CD4-positive, CD25-positive, alpha-beta regulatory T cell (primary cell): ENCODE measurements at regions not wholly inside any gene's neighbourhood (a gene's known extent, or its start where the extent isn't known, plus 50 kb on each side); places are given as distances from the start of the nearest gene placed in this dataset.

Source experiments
- ATAC-seq, 2 donors: fragments of 150-1000 bp; cut with Tn5 transposase; one replicate each; pipeline ENCODE4 v1.10.0; 2021; ENCODE audit warnings: low read depth in 2 of 2, moderate number of reproducible peaks in 2 of 2, moderate library complexity in 1 of 2
- DNase-seq, 3 donors: peaks; one replicate each; pipeline versions ENCODE4 v3.0.0 to v3.0.0-alpha.2; 2012 to 2022; ENCODE audit warnings: mixed read lengths in 1 of 3
- H3K27ac ChIP-seq: one replicate; pipeline ENCODE4 v1.7.0; 2013; ENCODE audit warnings: mild to moderate bottlenecking, low read length; ENCODE audit not compliant: insufficient read depth, poor library complexity, severe bottlenecking
- H3K27me3 ChIP-seq: one replicate; pipeline ENCODE4 v1.7.0; 2013; ENCODE audit warnings: low read length; ENCODE audit not compliant: control insufficient read depth, insufficient read depth
- H3K36me3 ChIP-seq: one replicate; pipeline ENCODE4 v1.7.0; 2013; ENCODE audit warnings: mild to moderate bottlenecking, low read length, moderate library complexity; ENCODE audit not compliant: control insufficient read depth, insufficient read depth
- H3K4me1 ChIP-seq: 2 replicates; pipeline ENCODE4 v1.7.0; 2013; ENCODE audit warnings: mild to moderate bottlenecking, low read length; ENCODE audit not compliant: insufficient read depth, control insufficient read depth, poor library complexity, severe bottlenecking
- H3K4me3 ChIP-seq: one replicate; pipeline ENCODE4 v1.7.0; 2013; ENCODE audit warnings: low read depth, mild to moderate bottlenecking, low read length, moderate library complexity
- H3K9me3 ChIP-seq, 2 experiments: 1 replicate in 1 of 2; 2 replicates in 1 of 2; pipeline ENCODE4 v1.7.0; 2013; ENCODE audit warnings: low read length in 2 of 2, mild to moderate bottlenecking in 1 of 2, moderate library complexity in 1 of 2; ENCODE audit not compliant: control insufficient read depth in 2 of 2
- H3K27ac Mint-ChIP-seq, 3 donors: one replicate each; pipeline ENCODE4 v1.8.0; 2020 to 2022; ENCODE audit warnings: mild to moderate bottlenecking in 3 of 3, mixed read lengths in 3 of 3, moderate library complexity in 2 of 3
- H3K27me3 Mint-ChIP-seq: one replicate; pipeline ENCODE4 v1.8.0; 2022; ENCODE audit warnings: mild to moderate bottlenecking, mixed read lengths
- H3K36me3 Mint-ChIP-seq: one replicate; pipeline ENCODE4 v1.8.0; 2020; ENCODE audit warnings: mixed read lengths
- H3K4me1 Mint-ChIP-seq, 4 donors: one replicate each; pipeline ENCODE4 v1.8.0; 2020 to 2022; ENCODE audit warnings: mixed read lengths in 4 of 4, mild to moderate bottlenecking in 1 of 4
- H3K4me3 Mint-ChIP-seq, 4 donors: one replicate each; pipeline ENCODE4 v1.8.0; 2020 to 2022; ENCODE audit warnings: mild to moderate bottlenecking in 4 of 4, mixed read lengths in 4 of 4, moderate library complexity in 3 of 4
- H3K9me3 Mint-ChIP-seq, 7 donors: one replicate each; pipeline ENCODE4 v1.8.0; 2020 to 2022; ENCODE audit warnings: mixed read lengths in 7 of 7, mild to moderate bottlenecking in 3 of 7, moderate library complexity in 2 of 7

- no peaks in the 10 kb centered on the region for H3K27me3 Mint-ChIP-seq
- no peak for DNase-seq
Measured at GRCh38 chr4:54560513-54560912, 97.2 kb upstream of the KIT start.

GRCh38 chr4:54561940-54562339 is 95.8 kb upstream of the KIT start:
- H3K9me3 ChIP-seq, result no peaks in the 10 kb centered on the region
- no peaks in the 10 kb centered on the region for H3K9me3 Mint-ChIP-seq
- H3K4me1 Mint-ChIP-seq, result peaks cover 0 to 4% (median 1%) of the 10 kb centered on the region in 4 donors
- H3K27me3 Mint-ChIP-seq, result no peaks in the 10 kb centered on the region
- H3K27ac ChIP-seq, result no peak overlapping the region
- H3K27ac Mint-ChIP-seq, result no peak overlapping the region
- no peaks in the 10 kb centered on the region for H3K4me1 ChIP-seq
- no peaks in the 10 kb centered on the region for H3K36me3 Mint-ChIP-seq
- H3K4me3 ChIP-seq, result no peak overlapping the region
- H3K27me3 ChIP-seq, result no peaks in the 10 kb centered on the region
- no peaks in the 10 kb centered on the region for H3K36me3 ChIP-seq
- H3K4me3 Mint-ChIP-seq, result no peak overlapping the region
- ATAC-seq, result no peak
- DNase-seq, result no peak

More at GRCh38 chr4:54560513-54560912, 97.2 kb upstream of the KIT start:
- no peaks in the 10 kb centered on the region for H3K9me3 Mint-ChIP-seq
- H3K27ac Mint-ChIP-seq, result no peak overlapping the region
- H3K27ac ChIP-seq, result no peak overlapping the region
- no peak for ATAC-seq
- no peaks in the 10 kb centered on the region for H3K36me3 Mint-ChIP-seq
- no peaks in the 10 kb centered on the region for H3K4me1 Mint-ChIP-seq
- H3K9me3 ChIP-seq, result no peaks in the 10 kb centered on the region
- no peaks in the 10 kb centered on the region for H3K4me1 ChIP-seq
- no peaks in the 10 kb centered on the region for H3K36me3 ChIP-seq
- no peak overlapping the region for H3K4me3 ChIP-seq
- H3K4me3 Mint-ChIP-seq, result no peak overlapping the region
- H3K27me3 ChIP-seq, result no peaks in the 10 kb centered on the region

GRCh38 chr4:54566608-54567007 is 91.1 kb upstream of the KIT start:
- Histone ChIP-seq H3K27me3 (no peaks in the 10 kb centered on the region), H3K9me3 (no peaks in the 10 kb centered on the region), H3K4me1 (no peaks in the 10 kb centered on the region), H3K27ac (no peak overlapping the region), H3K36me3 (no peaks in the 10 kb centered on the region), H3K4me3 (no peak overlapping the region)
- H3K4me3 Mint-ChIP-seq, result peak overlapping the region in 1 of 4 donors; percentile 7
- H3K27ac Mint-ChIP-seq, result no peak overlapping the region
- peaks cover 0 to 4% (median 1%) of the 10 kb centered on the region in 4 donors for H3K4me1 Mint-ChIP-seq
- H3K36me3 Mint-ChIP-seq, result no peaks in the 10 kb centered on the region
- H3K9me3 Mint-ChIP-seq, result no peaks in the 10 kb centered on the region
- H3K27me3 Mint-ChIP-seq, result no peaks in the 10 kb centered on the region
- DNase-seq (peak in 1 of 3 donors; percentile 13), ATAC-seq (no peak)

- no peaks in the 10 kb centered on the region for H3K27me3 ChIP-seq
- H3K4me1 ChIP-seq, result no peaks in the 10 kb centered on the region
- no peaks in the 10 kb centered on the region for H3K36me3 ChIP-seq
- Mint-ChIP-seq H3K27ac (no peak overlapping the region), H3K9me3 (no peaks in the 10 kb centered on the region), H3K27me3 (no peaks in the 10 kb centered on the region), H3K4me1 (peaks cover 0 to 4% (median 1%) of the 10 kb centered on the region in 4 donors), H3K4me3 (no peak overlapping the region), H3K36me3 (no peaks in the 10 kb centered on the region)
- H3K4me3 ChIP-seq, result no peak overlapping the region
- no peak overlapping the region for H3K27ac ChIP-seq
- DNase-seq (no peak), ATAC-seq (no peak)
- H3K9me3 ChIP-seq, result no peaks in the 10 kb centered on the region
Measured at GRCh38 chr4:54567327-54567726, 90.4 kb upstream of the KIT start.

- no peaks in the 10 kb centered on the region for H3K4me1 ChIP-seq
- no peak for DNase-seq
- H3K27ac Mint-ChIP-seq, result no peak overlapping the region
- no peaks in the 10 kb centered on the region for H3K36me3 Mint-ChIP-seq
- H3K27me3 Mint-ChIP-seq, result no peaks in the 10 kb centered on the region
- H3K9me3 ChIP-seq, result no peaks in the 10 kb centered on the region
- no peaks in the 10 kb centered on the region for H3K9me3 Mint-ChIP-seq
- ATAC-seq, result no peak
- H3K27me3 ChIP-seq, result no peaks in the 10 kb centered on the region
- H3K4me3 ChIP-seq, result no peak overlapping the region
- no peak overlapping the region for H3K27ac ChIP-seq
- no peak overlapping the region for H3K4me3 Mint-ChIP-seq
- peaks cover 0 to 4% (median 1%) of the 10 kb centered on the region in 4 donors for H3K4me1 Mint-ChIP-seq
- no peaks in the 10 kb centered on the region for H3K36me3 ChIP-seq
Measured at GRCh38 chr4:54568184-54568583, 89.6 kb upstream of the KIT start.

GRCh38 chr4:54570822-54571221 is 86.9 kb upstream of the KIT start:
- H3K9me3 Mint-ChIP-seq, result peaks cover 0 to 3% (median 0%) of the 10 kb centered on the region in 7 donors
- ATAC-seq (no peak), DNase-seq (no peak)
- H3K27me3 ChIP-seq, result no peaks in the 10 kb centered on the region
- no peaks in the 10 kb centered on the region for H3K36me3 ChIP-seq
- H3K4me1 Mint-ChIP-seq, result peaks cover 0 to 4% (median 1%) of the 10 kb centered on the region in 4 donors
- no peaks in the 10 kb centered on the region for H3K4me1 ChIP-seq
- no peaks in the 10 kb centered on the region for H3K36me3 Mint-ChIP-seq
- H3K4me3 ChIP-seq, result no peak overlapping the region
- no peak overlapping the region for H3K27ac Mint-ChIP-seq
- H3K9me3 ChIP-seq, result no peaks in the 10 kb centered on the region
- no peak overlapping the region for H3K4me3 Mint-ChIP-seq
- no peaks in the 10 kb centered on the region for H3K27me3 Mint-ChIP-seq
- H3K27ac ChIP-seq, result no peak overlapping the region

- no peaks in the 10 kb centered on the region for H3K27me3 ChIP-seq
- no peaks in the 10 kb centered on the region for H3K36me3 Mint-ChIP-seq
- no peak overlapping the region for H3K4me3 Mint-ChIP-seq
- no peaks in the 10 kb centered on the region for H3K36me3 ChIP-seq
- no peak overlapping the region for H3K27ac Mint-ChIP-seq
- H3K4me1 Mint-ChIP-seq, result peaks cover 0 to 3% (median 1%) of the 10 kb centered on the region in 4 donors
- H3K9me3 ChIP-seq, result no peaks in the 10 kb centered on the region
- no peaks in the 10 kb centered on the region for H3K4me1 ChIP-seq
- H3K27me3 Mint-ChIP-seq, result no peaks in the 10 kb centered on the region
- H3K9me3 Mint-ChIP-seq, result peaks cover 0 to 3% (median 0%) of the 10 kb centered on the region in 7 donors
- ATAC-seq (no peak), DNase-seq (no peak)
- no peak overlapping the region for H3K4me3 ChIP-seq
- H3K27ac ChIP-seq, result no peak overlapping the region
Measured at GRCh38 chr4:54571293-54572151, 86.2 kb upstream of the KIT start.

GRCh38 chr4:54572152-54572542 is 85.6 kb upstream of the KIT start:
- no peaks in the 10 kb centered on the region for H3K27me3 ChIP-seq
- Mint-ChIP-seq H3K36me3 (no peaks in the 10 kb centered on the region), H3K9me3 (peaks cover 0 to 3% (median 0%) of the 10 kb centered on the region in 7 donors), H3K4me1 (no peaks in the 10 kb centered on the region), H3K4me3 (no peak overlapping the region), H3K27ac (no peak overlapping the region), H3K27me3 (no peaks in the 10 kb centered on the region)
- no peaks in the 10 kb centered on the region for H3K4me1 ChIP-seq
- ATAC-seq (no peak), DNase-seq (no peak)
- H3K36me3 ChIP-seq, result no peaks in the 10 kb centered on the region
- H3K9me3 ChIP-seq, result no peaks in the 10 kb centered on the region
- no peak overlapping the region for H3K4me3 ChIP-seq
- H3K27ac ChIP-seq, result no peak overlapping the region
